Liver (tissue), 3 donors: ENCODE measurements at regions not wholly inside any gene's neighbourhood (a gene's known extent, or its start where the extent isn't known, plus 50 kb on each side); places are given as distances from the start of the nearest gene placed in this dataset.

ENCODE experiments used
- CTCF ChIP-seq: fragments of 150-350 bp; IDR thresholded peaks from 2 replicates; pipeline ENCODE4 v1.5.1; 2017; ENCODE audit warnings: improper control_type of control experiment, low read depth, low read length; ENCODE audit not compliant: missing input control
- EGR1 ChIP-seq, 2 donors: IDR thresholded peaks; 2 replicates each; pipeline ENCODE4 v1.6.1; 2016 to 2018; ENCODE audit warnings: antibody characterized with exemption in 2 of 2, low read depth in 2 of 2
- FOXA1 ChIP-seq: IDR thresholded peaks from 2 replicates; pipeline ENCODE4 v1.6.1; 2016; ENCODE audit warnings: antibody characterized with exemption
- GABPA ChIP-seq, 2 donors: IDR thresholded peaks in 1 of 2; conservative IDR thresholded peaks in 1 of 2; 2 replicates each; pipeline ENCODE4 v1.6.1; 2016; ENCODE audit warnings: antibody characterized with exemption in 2 of 2, mild to moderate bottlenecking in 1 of 2, moderate library complexity in 1 of 2
- HNF4A ChIP-seq, 2 donors: conservative IDR thresholded peaks; 2 replicates each; pipeline ENCODE4 v1.6.1; 2016; ENCODE audit warnings: antibody characterized with exemption in 2 of 2, mild to moderate bottlenecking in 2 of 2
- HNF4G ChIP-seq: IDR thresholded peaks from 2 replicates; pipeline ENCODE4 v1.6.1; 2016; ENCODE audit warnings: antibody characterized with exemption
- JUND ChIP-seq, 2 donors: IDR thresholded peaks; 2 replicates each; pipeline ENCODE4 v1.6.1; 2016; ENCODE audit warnings: antibody characterized with exemption in 2 of 2
- MAX ChIP-seq: IDR thresholded peaks from 2 replicates; pipeline ENCODE4 v1.6.1; 2016; ENCODE audit warnings: antibody characterized with exemption
- RAD21 ChIP-seq, 2 donors: IDR thresholded peaks; 2 replicates each; pipeline ENCODE4 v1.6.1; 2016; ENCODE audit warnings: antibody characterized with exemption in 2 of 2, mild to moderate bottlenecking in 2 of 2
- RXRA ChIP-seq, 2 donors: IDR thresholded peaks; 2 replicates each; pipeline ENCODE4 v1.6.1; 2017 to 2018; ENCODE audit warnings: antibody characterized with exemption in 2 of 2, mild to moderate bottlenecking in 1 of 2
- TAF1 ChIP-seq: conservative IDR thresholded peaks from 2 replicates; pipeline ENCODE4 v1.6.1; 2016; ENCODE audit warnings: antibody characterized with exemption, mild to moderate bottlenecking
- TF ChIP-seq, protein P1 (sequence below): IDR thresholded peaks from 2 replicates; pipeline ENCODE4 v1.6.1; 2016; ENCODE audit warnings: antibody characterized with exemption, mild to moderate bottlenecking
- donor health status: healthy.
- donor health status: healthy.

DNA sequence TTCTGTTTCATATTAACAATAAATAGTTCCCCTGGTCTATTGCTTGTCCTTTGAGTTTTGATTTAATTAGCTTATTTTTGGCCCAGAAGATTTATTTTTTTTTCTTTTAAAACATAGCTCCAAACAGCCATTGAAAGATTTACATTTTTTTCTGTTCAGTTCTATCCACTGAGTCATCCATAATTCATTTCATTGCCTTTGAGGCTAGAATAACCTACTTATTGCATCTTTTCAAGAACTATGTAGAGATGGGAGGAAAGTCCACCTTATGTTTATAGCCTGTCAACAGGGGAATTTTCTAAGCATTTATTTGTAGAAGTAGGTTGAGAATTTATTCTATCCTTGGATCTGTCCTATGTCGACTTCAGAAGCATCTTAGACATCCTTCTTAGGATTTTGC, 53.4 kb upstream of the CHD2 start:
- TF ChIP-seq MAX: no peak
- TF ChIP-seq, protein P1, sequence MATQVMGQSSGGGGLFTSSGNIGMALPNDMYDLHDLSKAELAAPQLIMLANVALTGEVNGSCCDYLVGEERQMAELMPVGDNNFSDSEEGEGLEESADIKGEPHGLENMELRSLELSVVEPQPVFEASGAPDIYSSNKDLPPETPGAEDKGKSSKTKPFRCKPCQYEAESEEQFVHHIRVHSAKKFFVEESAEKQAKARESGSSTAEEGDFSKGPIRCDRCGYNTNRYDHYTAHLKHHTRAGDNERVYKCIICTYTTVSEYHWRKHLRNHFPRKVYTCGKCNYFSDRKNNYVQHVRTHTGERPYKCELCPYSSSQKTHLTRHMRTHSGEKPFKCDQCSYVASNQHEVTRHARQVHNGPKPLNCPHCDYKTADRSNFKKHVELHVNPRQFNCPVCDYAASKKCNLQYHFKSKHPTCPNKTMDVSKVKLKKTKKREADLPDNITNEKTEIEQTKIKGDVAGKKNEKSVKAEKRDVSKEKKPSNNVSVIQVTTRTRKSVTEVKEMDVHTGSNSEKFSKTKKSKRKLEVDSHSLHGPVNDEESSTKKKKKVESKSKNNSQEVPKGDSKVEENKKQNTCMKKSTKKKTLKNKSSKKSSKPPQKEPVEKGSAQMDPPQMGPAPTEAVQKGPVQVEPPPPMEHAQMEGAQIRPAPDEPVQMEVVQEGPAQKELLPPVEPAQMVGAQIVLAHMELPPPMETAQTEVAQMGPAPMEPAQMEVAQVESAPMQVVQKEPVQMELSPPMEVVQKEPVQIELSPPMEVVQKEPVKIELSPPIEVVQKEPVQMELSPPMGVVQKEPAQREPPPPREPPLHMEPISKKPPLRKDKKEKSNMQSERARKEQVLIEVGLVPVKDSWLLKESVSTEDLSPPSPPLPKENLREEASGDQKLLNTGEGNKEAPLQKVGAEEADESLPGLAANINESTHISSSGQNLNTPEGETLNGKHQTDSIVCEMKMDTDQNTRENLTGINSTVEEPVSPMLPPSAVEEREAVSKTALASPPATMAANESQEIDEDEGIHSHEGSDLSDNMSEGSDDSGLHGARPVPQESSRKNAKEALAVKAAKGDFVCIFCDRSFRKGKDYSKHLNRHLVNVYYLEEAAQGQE: no peak
- TF ChIP-seq CTCF: no peak
- TF ChIP-seq HNF4A (conservative IDR thresholded peaks at IDR 0.05): no peak
- TF ChIP-seq EGR1 (IDR thresholded peaks at IDR 0.05; ENCODE audit: low read depth in 2 of 2): no peak
- no peak for TF ChIP-seq TAF1
- TF ChIP-seq GABPA (IDR thresholded peaks at IDR 0.05 in 1 of 2, conservative IDR thresholded peaks at IDR 0.05 in 1 of 2): no peak
- TF ChIP-seq JUND (IDR thresholded peaks at IDR 0.05): no peak
- no peak for TF ChIP-seq RXRA (IDR thresholded peaks at IDR 0.05)
- TF ChIP-seq FOXA1: no peak
- no peak for TF ChIP-seq RAD21 (IDR thresholded peaks at IDR 0.05)
- TF ChIP-seq HNF4G: no peak
